ENCODE measurements at regions not wholly inside any gene's neighbourhood (a gene's known extent, or its start where the extent isn't known, plus 50 kb on each side); places are given as distances from the start of the nearest gene placed in this dataset.
"Not testable (repeated sequence)": the region's sequence is repeated elsewhere in the genome, so short reads cannot be mapped to it uniquely, and the experiment has no call there.

GRCh38 chr5:25570067-25570583 is 925.3 kb upstream of the CDH10 start:
- DNase-seq (ENCODE audit: low spot score), result no peak

GRCh38 chr5:25568989-25569625 is 924.3 kb upstream of the CDH10 start:
- DNase-seq (ENCODE audit: low spot score), result no peak

GRCh38 chr5:25568294-25568693 is 923.5 kb upstream of the CDH10 start:
- no peak for DNase-seq (ENCODE audit: low spot score)

- no peak for DNase-seq (ENCODE audit: low spot score)
Measured at GRCh38 chr5:25567881-25568280, 923.1 kb upstream of the CDH10 start.

DNA sequence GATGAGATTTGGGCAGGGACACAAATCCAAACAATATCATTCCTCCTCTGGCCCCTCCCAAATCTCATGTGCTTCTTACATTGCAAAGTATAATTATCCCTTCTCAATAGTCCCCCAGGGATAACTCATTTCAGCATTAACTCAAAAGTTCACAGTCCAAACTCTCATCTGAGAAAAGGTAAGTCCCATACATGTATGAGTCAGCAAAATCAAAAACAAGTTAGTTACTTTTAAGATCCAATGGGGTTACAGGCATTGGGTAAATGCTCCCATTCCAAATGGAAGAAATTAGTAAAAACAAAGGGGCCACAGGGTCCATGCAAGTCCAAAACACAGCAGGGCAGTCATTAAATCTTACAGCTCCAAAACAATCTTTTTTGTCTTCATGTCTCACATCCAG is 917.9 kb upstream of the CDH10 start:
- no peak for DNase-seq (ENCODE audit: low spot score)

DNA sequence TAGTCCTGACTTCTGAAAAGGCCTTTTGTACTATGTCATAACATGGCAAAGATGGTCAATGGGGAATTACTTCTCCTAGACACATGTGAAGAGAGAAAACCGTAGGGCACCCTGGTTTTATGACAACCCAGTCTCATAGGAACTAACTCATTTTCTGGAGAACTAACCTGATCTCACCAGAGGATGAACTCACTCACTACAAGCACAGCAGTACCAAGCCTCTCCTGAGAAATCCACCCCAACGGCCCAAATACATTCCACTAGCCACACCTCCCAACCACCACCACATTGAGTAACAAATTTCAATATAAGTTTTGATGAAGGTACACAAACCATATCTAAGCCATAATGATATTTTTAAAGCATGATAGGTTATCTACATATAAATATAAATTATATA is 909.3 kb upstream of the CDH10 start:
- DNase-seq (ENCODE audit: low spot score), result no peak

DNA sequence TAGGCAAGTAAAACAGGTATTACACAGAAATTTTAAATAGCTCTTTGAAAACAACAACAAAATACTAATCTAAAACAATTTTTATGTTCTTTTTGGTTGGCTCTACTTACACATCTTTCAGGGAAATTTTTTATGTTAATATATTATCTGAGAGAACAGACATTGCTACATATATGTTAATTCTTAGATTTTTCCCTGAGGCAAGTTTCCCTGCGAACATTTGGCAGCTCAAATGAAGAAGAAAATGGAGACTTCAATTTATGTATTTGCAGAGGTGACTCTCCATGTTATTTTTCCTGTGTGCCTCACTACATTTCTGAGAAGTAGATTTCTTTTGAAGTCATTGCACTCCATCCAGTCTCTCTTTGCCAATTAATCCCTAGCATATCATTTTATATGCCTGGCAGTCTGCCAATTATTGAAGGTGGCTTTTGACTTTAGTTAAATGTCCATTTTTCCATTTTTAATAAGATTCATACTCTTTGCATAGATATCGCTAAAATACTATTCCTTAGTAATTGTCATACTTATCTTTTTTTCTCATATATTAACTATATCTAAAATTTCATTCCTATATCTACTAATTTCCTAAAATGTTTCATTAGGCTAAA is 908.2 kb upstream of the CDH10 start:
- DNase-seq (ENCODE audit: low spot score), result no peak

GRCh38 chr5:25550793-25551192 is 906.0 kb upstream of the CDH10 start:
- no peak for DNase-seq (ENCODE audit: low spot score)

GRCh38 chr5:25544652-25545249 is 900.0 kb upstream of the CDH10 start:
- DNase-seq (ENCODE audit: low spot score), result peak; percentile 67

GRCh38 chr5:25540628-25541027 is 895.9 kb upstream of the CDH10 start:
- no peak for DNase-seq (ENCODE audit: low spot score)

DNA sequence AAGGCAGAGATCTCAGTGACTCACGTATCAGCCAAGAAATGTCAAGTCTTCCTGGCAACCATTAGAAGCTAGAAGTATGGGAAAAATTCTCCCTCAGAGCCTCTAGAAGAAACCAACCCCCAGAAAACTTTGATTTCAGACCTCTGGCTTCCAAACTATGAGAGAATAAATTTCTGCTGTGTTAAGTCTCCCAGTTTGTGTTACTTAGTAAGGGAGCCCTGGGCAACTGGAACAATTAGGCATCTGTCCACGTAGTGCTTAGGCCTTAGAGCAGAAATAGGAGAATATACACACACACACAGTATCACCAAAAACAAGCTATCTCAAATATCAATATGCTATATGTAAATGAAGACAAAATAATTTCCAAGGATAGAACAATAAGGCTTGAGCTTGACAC is 894.8 kb upstream of the CDH10 start:
- DNase-seq (ENCODE audit: low spot score), result no peak

- DNase-seq (ENCODE audit: low spot score), result not testable (repeated sequence)
Measured at GRCh38 chr5:25536461-25536860, 891.7 kb upstream of the CDH10 start.

DNA sequence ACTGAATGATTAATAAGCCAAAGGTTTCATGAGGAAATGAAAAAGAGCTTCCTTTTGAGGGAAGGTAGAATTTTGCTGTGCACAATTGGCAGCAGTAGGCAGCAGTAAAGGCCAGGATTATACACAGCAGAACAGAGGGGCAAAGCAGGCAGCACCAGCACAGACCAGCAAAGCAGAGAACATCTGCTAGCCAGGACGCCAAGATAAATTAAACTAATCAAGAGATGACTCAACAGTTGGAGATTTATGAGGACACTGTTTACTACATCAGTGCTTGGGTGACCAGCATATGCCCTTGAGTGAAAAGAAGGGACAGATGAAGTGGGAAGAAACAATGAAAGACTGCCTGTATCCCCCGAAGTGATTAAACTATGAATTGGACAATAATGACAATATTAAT is 871.4 kb upstream of the CDH10 start:
- peak; percentile 28 for DNase-seq (ENCODE audit: low spot score)

DNA sequence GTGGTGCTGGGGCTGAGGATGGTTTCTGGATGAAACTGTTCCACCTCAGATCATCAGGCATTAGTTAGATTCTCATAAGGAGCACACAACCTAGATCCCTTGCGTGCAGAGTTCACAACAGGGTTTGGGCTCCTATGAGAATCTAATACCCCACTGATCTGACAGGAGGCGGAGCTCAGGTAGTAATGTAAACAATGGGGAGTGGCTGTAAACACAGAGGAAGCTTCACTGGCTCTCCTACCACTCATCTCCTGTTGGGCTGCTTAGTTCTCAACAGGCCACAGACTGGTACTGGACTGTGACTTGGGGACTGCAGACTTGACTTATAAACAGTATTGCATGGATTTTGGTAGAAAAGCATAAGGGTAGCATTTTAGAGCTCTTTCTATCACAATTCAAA is 870.7 kb upstream of the CDH10 start:
- DNase-seq (ENCODE audit: low spot score), result no peak

- DNase-seq (ENCODE audit: low spot score), result not testable (repeated sequence)
Measured at GRCh38 chr5:25510692-25511091, 865.9 kb upstream of the CDH10 start.

GRCh38 chr5:25508011-25508410 is 863.2 kb upstream of the CDH10 start:
- not testable (repeated sequence) for DNase-seq (ENCODE audit: low spot score)

GRCh38 chr5:25500635-25501034 is 855.9 kb upstream of the CDH10 start:
- DNase-seq (ENCODE audit: low spot score), result no peak

- DNase-seq (ENCODE audit: low spot score), result no peak
Measured at GRCh38 chr5:25489834-25490538, 845.2 kb upstream of the CDH10 start.

GRCh38 chr5:25488119-25488518 is 843.3 kb upstream of the CDH10 start:
- DNase-seq (ENCODE audit: low spot score), result peak; percentile 8

DNA sequence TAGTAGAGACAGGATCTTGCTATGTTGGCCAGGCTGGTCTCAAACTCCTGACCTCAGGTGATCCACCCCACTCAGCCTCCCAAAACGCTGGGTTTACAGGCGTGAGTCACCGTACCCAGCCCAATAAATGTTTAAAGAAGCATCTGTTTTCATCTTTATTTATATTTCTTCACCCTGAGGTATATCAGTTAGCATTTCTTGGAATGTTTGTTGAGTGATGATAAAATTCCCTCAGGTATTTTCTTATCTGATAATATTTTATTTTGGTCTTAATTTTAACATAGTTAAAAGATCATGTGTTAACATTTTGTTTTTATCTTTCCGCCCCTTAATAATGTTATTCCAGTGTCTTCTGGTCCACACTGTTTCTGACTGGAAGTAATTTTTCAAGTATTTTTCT is 839.6 kb upstream of the CDH10 start:
- DNase-seq (ENCODE audit: low spot score), result no peak

DNA sequence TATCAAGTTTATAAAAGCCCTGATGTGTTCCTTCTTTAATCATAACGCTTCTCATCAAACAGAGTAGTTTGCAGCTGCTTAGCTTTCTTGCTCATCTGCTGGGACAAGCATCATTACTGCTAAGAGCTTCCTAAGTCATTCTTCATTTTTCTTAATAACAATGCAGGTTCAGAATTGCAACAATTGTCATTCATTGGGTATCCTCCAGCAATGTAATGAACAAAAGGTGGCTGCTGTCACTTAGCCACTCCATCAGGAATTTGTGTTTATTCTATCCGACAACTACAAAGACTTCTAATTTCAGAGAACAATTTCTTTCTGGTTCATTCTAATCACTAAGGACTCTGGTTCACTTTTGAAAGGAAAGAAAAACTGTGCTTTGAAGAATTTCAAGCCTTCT is 836.7 kb upstream of the CDH10 start:
- DNase-seq (ENCODE audit: low spot score), result no peak

GRCh38 chr5:25459082-25459481 is 814.3 kb upstream of the CDH10 start:
- no peak for DNase-seq (ENCODE audit: low spot score)
